SW 1271 (cell line): ENCODE measurements at regions not wholly inside any gene's neighbourhood (a gene's known extent, or its start where the extent isn't known, plus 50 kb on each side); places are given as distances from the start of the nearest gene placed in this dataset.

Experiments used
- DNase-seq, 2 experiments: peaks; one replicate each; lab custom pipeline; 2025; lab: John Stamatoyannopoulos, UW

GRCh38 chr14:65281991-65282895, 130.3 kb upstream of the FUT8 start:
- DNase-seq: no peak

- DNase-seq: no peak
Observed at GRCh38 chr14:65282896-65283253, 129.7 kb upstream of the FUT8 start.

- no peak for DNase-seq
Observed at GRCh38 chr14:65286443-65286842, 126.1 kb upstream of the FUT8 start.

GRCh38 chr14:65287264-65288131, 125.0 kb upstream of the FUT8 start:
- DNase-seq: no peak

DNA sequence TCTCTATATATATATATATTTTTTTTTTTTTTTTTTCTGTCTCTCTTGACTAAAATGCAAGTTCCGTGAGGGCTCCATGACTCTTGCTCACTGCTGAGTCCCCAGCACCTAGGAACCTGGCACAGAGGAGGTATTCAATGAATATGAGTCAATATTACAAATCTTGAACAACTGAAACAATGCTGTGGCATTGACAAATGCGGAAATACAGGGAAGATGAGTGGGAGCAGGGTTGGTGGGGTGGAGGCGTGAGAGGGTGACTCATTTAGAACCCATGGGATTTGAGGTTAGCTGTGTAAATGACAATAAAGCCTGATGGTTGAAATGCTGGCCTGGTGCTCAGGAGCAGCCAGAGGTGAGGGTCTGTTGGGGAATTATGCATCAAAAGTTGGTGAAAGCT, 121.7 kb upstream of the FUT8 start:
- DNase-seq: no peak

DNA sequence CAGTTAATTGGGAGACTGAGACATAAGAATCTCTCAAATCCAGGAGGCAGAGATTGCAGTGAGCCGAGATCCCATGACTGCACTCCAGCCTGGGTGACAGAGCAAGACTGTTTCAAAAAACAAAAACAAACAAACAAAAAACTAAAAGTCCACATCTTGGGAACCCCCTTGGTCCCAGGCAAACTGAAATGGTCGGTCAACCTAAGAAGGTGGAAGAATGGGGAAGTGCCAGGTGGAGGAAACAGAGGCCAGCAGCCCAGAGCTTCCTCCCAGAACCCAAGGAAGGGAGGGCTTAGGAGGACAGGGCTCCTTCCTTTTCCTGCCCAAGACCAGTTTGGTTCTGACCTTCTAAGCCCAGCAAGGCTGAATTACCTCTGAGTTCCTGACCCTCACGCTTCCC, 121.0 kb upstream of the FUT8 start:
- no peak for DNase-seq

GRCh38 chr14:65294816-65295215, 117.7 kb upstream of the FUT8 start:
- DNase-seq: no peak

DNA sequence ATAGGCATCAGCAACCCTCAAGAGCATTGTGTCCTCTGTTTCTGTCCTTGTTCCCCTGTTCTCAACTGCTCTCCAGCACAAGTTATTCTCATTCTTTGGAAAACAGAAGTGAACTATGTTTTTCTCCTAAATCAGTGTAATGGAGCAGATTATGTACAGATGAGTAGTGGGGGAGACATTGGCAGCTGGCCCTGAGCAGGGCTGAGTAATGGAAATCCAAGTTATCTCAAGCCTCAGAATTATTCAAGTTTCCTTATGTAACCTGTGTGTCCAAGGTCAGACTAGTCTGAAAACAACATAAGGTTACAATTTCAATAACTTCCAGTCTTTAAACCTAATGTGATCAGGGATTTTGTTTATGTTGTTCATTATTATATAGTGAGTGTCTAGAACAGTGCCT, 116.1 kb upstream of the FUT8 start:
- DNase-seq: no peak

DNA sequence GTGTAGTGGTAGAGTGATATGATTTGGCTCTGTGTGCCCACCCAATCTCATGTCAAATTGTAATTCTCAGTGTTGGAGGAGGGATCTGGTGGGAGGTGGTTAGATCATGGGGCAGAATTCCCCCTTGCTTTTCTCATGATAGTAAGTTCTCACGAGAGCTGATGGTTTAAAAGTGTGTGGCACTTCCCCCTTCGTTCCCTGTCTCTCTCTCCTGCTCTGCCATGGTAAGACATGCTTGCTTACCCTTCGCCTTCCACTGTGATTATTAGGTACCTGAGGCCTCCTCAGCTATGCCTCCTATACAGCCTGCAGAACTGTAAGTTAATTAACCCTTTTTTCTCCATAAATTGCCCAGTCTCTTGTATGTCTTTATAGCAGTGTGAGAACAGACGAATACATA, 115.7 kb upstream of the FUT8 start:
- DNase-seq: no peak

GRCh38 chr14:65297744-65298143, 114.8 kb upstream of the FUT8 start:
- DNase-seq: no peak

DNA sequence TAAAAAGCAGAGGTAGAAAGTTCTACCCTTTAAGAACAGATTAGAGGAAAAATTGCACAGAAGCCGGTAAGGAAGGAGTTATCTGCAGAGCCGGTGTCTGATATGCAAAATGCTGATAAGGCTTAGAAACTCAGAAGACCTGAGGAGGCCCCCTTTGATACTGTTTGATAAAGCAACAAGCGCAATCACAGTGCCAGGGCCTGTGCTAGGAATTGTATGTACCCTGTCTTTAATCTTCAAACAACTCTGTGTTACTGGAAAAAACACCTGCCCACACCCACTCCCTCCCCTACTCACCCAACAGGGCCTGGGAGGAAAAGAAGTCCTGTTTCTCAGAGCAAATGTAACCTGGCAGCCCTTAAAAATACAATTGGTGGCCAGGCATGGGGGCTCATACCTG, 112.7 kb upstream of the FUT8 start:
- no peak for DNase-seq

DNA sequence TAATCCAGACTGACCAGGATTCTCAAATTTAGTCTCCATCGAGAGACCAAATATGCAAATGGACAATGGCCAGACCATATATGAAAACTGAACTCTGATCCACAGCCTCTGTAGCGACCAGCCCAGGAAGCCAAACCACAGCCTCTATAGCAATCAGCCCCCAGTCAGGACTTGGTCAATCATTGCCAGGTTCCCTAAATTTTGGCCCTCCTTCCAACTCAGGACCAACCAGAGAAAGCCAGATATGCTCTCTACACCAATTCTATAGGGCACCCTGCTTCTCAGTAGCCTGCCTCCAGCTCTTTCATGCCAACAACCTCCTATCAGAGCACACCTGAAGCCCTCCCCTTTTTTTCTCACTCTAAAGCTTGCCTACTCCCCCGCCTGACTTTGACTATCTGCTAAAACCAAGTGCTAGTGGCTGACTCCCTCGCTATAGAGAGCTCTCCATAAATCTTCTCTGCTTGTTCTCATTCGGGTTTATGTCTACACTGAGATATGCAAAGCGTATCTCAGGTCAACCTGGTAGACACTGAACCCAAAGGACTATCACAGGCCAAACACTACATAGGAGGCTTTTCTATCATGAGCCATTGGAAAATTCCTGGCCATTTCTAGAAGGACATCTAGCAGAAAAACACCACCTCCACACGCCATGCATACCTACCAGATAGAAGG, 110.5 kb upstream of the FUT8 start:
- no peak for DNase-seq

DNA sequence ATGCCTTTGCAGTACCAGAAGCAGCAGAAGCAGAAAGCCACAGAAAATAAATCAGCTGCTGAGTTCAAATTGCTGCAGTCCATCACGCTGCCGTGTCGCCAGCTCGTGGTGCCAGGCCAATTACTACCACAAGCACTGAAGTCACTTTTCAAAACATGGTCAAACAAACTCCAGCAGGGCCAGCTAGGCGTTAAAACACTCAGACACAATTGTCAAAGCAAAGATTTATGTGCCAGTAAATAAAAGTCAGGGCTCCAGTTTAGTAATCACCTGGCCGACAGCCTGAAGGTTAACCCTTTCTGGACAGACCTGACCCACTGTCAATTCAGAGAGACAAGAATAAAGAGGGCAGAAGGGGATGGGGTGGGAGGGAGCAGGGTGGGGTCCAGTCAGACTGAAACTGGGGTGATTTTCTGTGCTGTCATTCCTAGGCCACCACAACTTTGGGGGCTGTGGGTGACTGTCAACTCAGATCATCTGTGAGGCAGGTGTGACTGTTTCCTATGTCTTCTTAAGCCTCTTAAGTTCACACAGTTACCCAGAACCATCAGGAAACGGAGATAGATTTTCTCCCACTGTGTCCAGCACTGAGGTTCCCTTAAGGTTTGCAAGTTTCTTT, 109.8 kb upstream of the FUT8 start:
- DNase-seq: no peak

GRCh38 chr14:65303190-65303898, 109.2 kb upstream of the FUT8 start:
- no peak for DNase-seq

- DNase-seq: no peak
Observed at GRCh38 chr14:65303899-65304222, 108.7 kb upstream of the FUT8 start.

- DNase-seq: no peak
Observed at GRCh38 chr14:65304239-65304638, 108.3 kb upstream of the FUT8 start.

DNA sequence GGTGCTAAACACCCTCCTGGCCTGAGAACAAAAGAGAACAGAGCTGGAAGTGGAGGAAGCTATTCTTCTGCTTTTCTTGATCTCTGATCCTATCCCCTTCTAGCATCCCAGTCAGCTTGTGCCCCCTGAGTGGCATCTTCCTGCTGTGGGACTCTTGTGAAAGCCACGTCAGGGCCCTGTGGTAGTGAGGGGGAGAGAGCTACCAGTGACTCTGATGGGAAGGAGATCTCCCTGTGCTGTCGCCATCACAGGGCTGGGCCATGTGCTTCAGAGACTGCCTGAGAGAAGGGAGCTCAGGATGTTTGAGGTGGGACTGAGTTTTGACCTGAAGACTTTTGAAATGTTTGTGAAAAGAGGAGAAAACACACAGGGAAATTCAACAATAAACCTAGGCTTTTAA, 107.6 kb upstream of the FUT8 start:
- DNase-seq: no peak

- DNase-seq: no peak
Observed at GRCh38 chr14:65308536-65308935, 104.0 kb upstream of the FUT8 start.

GRCh38 chr14:65310568-65310967, 102.0 kb upstream of the FUT8 start:
- no peak for DNase-seq

GRCh38 chr14:65312859-65313258, 99.7 kb upstream of the FUT8 start:
- DNase-seq: no peak

DNA sequence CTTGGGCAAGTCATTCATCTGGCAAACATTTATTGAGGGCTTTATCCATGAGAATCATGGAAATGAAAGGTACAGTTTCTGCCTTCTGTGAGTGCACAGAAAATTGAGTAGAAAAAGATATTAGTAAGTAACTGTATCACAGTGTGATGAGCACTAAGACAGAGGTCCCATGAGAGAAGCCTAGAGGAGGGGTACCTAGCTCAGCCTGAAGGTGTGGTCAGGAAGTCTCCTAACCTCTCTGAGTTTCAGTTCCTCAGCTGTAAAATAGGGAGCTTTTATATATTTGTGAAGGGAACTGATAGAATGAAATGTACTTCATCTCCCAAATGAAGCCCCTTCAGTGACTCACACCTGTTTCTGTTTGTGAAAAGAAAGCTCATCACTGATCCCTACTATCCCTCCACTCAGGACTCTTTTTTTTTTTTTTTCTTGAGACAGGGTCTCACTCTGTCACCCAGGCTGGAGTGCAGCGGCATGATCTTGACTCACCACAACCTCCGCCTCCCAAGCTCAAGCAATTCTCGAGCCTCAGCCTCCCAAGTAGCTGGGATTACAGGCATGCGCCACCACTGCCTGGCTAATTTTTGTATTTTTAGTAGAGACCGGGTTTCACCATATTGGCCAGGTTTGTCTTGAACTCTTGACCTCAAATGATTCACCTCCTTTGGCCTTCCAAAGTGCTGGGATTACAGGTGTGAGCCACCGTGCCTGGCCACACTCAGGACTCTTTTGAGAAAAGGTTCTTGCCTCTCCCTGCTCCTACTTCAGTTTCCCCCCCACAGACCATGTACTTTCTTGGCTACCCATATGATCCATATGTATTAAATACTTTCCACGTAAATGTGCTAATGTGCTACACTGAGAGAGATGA, 93.7 kb upstream of the FUT8 start:
- no peak for DNase-seq
